8988T (cell line): ENCODE measurements at regions not wholly inside any gene's neighbourhood (a gene's known extent, or its start where the extent isn't known, plus 50 kb on each side); places are given as distances from the start of the nearest gene placed in this dataset.
"Not testable (repeated sequence)": the region's sequence is repeated elsewhere in the genome, so short reads cannot be mapped to it uniquely, and the experiment has no call there.

Experiments
- DNase-seq: peaks from one replicate; pipeline ENCODE4 v3.0.0; 2011

DNA sequence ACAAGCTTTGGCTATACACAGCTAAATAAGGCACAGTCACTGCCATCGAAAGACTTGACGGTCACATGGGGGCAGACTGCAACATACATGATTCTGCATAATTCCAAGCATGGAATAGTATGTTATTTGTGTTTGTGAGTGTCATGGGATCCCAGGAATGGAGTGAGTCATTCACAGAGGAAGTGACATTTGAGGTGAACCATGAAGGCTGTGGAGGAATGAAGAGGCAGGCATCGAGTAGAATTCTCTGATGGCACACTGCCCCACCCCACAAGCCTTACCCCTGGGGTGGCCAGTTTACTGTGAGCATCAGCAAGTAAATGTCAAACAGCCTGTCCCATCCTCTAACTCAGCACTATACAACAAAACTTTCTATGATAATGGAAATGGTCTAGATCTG lies 619.7 kb downstream of the MID1IP1 start:
- DNase-seq = no peak

DNA sequence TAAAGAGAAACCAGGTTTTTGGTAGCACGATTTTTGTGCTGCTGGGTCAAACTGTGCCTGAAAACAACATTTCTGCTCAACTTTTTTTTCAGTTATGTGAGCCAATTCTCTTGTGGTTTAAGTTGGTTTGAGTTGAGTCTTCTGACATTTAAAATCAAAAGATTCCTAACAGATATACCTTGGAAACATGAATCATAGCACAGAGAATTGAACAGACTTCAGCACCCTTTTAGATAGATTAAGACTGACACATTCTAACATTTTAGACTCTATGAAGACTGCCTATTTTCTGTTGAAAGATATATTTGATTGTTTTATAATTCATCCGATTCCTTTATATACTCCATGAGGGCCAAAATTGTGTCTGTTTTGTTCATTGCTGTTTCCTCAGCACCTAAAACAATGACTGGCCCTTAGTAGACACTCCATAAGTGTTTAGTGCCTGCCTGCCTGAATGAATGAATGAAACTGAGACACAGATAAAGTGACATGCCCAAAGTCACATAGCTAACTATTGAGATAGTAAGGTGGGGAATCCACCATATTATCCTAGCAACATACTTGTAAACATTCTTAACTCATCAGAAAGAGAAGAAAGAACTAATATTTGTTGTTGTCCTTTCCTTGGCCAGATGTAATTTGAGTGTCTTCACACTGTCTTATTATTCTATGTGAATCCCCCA lies 624.0 kb downstream of the MID1IP1 start:
- DNase-seq = no peak

DNA sequence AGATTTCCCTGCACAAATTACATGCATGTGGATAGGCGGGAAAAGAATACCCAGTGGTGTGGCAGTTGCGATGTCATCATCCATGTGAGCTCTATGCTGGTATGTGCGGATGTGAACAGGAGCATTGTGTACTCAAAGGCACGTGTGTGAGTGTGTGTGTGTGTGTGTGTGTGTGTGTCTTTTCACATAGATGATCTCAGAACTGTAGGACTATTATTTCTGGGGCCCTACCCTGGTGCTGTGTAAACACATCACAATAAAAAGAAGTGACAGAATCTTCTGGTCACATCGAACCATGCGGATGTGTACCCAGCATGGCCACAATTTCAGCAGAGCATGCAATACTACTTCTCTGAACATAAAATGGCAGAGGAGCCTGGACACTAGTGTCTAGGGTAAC lies 624.8 kb downstream of the MID1IP1 start:
- no peak for DNase-seq

DNA sequence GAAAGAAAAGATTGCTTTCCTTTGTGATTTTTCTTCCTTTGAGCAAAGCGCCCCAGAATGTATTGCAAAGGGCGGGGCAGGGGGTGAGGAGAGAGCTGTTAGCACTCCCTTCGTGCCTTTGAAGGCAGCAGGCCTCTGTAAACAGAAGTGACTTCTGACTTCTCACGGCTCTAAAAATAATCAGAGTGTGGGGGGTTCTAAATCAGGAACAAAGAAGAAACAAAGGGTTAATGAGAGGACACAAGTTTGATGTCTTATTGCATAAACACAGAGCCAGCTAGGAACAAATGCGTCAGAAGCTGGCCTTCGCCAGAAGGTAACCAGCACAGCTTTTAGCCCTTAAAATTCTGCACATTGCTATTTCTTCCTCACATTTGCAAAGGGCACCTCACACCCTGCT lies 626.2 kb downstream of the MID1IP1 start:
- DNase-seq = no peak

DNA sequence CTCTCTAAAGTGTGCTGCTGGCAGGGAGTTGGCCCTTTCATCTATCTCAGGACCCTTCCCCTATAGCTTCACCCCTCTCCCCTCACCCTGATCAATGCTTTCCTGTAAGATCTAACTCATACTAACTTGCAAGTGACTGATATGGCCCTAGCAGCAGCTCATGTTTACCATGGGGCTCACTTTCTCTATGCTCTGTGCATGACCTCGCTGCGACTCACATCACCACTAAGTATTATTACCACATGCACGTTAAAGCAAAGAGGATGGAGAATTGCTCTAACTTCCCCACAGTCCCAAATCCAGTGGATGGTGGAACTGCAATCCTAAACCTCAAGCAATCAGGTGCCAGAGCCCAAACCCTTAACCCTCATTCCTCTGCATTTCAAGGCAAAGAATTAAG lies 626.6 kb downstream of the MID1IP1 start:
- DNase-seq = no peak

DNA sequence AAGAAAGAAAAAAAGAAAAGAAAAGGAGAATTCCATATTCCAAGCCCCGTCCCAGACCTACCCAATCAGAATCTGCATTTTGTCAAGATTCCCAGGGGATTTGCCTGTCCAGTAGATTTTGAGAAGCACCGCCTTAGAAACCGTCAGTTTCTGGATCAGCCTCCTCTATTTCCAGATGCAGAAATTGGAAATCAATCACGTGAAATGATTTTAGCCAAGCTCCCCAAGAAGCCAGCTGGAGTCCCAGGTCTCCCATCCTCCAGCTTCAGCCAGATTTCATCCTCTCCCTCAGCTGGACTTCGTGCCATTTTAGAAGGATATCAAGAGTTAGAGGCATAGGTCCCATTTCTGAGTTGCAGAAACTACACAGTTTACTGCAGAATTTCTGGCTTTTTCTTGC lies 629.3 kb downstream of the MID1IP1 start:
- no peak for DNase-seq

DNA sequence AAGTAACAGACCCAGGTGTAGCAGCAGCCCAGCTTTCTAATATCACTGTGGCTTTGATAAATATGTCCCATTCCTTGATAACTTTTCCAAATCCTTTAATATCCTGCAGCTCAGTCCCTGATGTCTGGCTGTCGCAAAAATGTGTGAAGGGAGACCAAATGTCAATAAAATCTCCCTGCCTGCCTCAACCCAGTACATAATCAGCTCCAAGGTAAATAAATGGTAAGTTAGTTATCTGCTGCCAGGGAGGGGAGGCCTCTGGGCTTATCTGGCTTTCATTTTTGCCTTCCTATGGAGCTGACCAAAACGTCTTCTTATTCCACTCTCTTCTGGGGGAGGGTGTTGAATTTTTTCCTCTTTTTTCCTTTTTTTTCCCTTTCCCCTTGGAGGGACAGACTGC lies 630.6 kb downstream of the MID1IP1 start:
- no peak for DNase-seq

DNA sequence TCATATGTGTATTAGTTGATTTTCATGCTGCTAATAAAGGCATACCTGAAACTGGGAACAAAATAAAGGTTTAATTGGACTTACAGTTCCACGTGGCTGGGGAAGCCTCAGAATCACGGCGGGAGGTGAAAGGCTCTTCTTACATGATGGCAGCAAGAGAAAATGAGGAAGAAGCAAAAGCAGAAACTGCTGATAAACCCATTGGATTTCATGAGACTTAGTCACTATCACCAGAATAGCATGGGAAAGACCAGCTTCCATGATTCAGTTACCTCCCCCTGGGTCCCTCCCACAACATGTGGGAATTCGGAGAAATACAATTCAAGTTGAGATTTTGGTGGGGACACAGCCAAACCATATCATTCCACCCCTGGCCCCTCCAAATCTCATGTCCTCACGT lies 633.4 kb downstream of the MID1IP1 start:
- not testable (repeated sequence) for DNase-seq

DNA sequence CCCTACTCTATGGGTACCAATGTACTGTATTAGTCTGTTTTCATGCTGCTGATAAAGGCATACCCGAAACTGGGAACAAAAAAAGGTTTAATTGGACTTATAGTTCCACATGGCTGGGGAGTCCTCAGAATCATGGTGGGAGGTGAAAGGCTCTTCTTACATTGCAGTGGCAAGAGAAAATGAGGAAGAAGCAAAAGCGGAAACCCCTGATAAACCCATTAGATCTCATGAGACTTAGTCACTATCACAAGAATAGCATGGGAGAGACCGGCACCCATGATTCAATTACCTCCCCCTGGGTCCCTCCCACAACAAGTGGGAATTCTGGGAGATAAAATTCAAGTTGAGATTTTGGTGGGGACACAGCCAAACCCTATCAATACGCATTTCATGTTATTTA lies 635.3 kb downstream of the MID1IP1 start:
- not testable (repeated sequence) for DNase-seq

DNA sequence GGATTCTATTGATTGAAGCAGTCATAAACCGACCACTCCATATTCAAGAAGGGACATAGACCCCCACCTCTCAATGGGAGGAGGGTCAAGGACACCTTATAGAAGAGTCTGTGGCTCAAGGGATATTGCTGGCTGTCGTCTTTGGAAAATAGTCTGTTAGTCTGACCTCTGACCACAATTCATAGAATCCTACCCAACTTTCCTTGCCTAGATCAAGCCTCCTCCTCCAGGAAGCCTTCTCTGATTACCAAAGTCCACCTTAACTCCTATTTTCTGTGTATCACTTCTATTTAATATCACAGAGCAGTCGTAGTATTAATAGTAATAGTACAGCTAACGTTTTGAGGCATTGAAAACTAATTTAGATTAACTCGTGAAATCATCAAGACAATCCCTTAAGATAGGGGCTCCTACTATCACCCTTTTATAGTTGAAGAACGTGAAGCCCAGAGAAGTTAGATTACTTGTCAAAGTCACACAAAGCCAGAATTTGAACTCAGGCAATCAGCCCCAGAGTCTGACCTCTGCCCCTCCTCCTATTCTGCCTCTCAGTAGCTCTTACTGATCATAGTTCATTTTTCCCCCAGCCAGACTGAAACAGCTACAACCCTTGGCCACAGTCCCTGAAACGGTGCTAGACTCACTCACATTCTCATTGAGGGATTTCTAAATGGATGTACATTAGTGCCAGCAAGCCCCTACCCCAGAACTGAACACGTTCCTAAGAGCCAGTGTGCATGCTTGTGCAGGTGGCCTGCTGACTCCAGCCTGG lies 636.6 kb downstream of the MID1IP1 start:
- DNase-seq = no peak

DNA sequence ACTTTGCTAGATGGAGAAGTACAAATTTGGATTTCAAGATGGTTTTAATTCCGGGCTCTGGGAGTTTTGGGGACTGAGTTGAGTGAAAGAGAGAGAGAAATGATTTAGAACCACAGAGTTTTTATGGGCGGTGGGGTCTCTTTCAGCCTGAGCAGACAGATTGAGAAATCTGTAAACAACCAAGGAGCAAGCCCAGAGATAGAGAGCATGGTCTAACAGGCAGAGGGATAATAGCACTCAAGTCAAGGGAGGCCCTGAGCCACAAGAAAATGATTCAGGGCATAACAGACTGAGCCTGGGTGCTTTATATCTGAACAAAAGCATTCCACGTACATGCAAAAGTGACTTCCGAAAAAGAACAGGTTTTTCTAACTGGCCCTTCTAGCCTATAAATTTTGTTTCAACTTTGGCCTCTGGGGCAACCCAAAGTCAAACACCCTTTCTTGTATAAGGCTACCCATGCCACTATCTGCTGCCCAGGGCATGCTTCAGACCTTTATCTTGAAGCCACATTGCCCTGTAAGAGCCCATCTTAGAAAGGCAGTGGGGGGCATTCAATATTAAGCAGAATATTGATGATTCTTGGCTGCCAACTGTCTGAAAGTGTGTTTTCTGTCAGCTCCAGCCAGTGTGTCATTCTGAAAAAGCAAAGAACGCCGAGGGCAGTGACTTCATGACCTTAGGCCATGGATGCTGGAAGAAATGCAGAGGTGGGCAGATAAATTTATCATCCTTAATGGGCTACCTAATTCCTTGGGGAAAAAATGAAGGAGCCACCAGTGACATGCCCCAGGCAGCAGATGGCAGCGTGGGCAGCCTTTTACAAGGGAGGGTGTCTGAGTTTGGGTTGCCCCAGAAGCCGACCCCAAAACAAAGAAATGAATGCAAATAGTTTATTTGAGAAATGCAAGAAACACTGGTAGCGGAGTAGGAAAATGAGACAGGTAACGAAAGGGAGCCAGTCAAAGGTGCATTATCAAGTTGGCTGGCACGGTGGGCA lies 637.6 kb downstream of the MID1IP1 start:
- DNase-seq = no peak

DNA sequence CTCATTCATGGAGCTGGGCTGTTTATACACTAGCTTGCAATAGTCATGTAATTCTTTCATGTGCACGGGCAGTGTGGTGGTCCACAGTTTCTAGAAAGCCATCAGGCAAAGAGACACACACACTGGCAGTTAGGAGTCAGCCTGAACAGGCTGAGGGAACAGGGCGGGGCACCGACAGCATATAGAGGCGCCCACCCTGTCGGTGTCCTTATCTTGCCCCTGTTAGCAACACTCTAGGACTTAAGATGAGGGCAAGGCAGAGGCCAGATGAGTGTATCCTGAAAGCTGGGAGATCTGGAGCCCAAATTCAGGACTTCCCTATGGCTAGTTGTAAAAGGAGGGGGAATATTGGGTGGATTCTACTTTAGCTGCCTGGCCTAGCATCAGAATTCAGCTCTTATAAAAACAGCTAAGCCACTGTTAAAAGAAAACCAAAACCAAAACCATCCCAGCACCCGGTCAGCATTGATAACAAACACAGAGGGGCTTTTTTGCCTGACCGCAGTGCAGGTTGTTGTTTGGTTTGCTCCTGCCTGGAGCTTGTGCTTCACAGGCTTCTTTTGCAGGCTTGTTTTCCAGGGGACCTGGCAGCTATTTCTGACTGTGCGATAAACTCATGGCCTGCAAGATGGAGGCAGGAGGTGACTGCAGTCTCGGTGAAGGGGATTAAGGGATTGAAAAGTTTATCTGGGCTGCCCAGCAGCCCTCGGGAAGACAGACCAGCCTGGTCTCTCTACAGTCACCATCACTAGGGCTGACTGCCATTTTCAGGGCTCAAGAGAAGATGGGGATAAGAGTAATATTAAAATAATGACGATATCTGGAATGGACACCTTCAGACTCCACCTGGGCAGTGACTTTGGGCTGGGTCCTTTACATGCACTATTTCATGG lies 638.9 kb downstream of the MID1IP1 start:
- no peak for DNase-seq

DNA sequence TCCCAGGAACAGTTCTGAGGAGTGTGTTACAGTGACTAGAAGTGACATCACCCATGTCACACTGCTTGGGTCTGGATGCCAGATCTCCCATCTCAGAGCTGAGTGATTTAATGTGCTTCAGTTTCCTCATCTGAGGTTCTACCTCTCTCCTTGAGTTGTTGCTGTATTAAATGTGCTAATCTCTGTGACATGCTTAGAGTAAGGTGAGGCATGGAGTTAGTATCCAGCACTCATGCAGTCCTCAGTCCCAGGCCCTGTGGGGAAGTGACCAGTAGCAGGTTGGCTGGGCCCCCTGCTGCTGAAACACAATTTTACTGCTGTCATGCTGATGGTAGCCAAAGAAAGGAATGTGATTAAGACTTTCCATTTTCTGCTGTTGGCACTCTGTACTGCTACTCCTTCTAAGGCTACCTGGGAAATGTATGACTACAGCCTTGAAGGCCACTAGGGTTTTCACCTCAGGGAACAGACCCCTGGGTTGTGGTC lies 639.6 kb downstream of the MID1IP1 start:
- no peak for DNase-seq

DNA sequence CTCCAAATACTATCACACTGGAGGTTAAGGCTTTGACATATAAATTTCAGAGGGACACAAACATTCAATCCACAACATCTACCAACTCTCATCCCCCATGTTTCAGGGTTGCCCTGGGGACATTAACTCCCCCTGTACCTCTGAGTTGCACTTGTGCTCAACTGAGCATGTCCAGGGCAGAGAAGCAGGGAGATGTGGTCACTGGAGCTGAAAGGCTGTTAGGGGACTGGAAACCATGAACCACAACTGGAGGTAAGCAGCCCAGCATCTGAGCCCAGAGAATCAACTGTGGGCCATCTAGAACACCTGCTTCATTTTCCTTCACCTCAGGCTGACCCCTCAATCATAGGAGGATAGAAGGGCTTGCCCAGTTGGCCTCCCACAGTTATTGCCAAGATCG lies 641.1 kb downstream of the MID1IP1 start:
- no peak for DNase-seq

DNA sequence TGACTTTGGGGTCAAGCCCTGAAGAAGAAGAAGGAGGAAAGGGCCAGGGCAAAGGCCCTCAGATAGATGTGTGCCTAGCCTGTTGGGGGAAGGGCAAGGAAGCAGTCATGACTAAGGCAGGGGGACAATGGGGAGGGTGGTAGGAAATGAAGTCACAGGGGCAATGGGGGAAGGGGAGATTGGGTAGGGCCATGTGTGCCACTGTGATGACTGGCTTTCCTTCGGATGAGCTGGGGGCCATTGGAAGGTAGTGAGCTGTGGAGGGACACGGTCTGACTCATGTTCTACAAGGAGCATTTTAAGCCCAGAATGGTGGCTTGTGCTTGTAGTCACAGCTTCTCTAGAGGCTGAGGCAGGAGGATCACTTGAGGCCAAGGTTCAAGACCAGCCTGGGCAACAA lies 642.0 kb downstream of the MID1IP1 start:
- DNase-seq = no peak

DNA sequence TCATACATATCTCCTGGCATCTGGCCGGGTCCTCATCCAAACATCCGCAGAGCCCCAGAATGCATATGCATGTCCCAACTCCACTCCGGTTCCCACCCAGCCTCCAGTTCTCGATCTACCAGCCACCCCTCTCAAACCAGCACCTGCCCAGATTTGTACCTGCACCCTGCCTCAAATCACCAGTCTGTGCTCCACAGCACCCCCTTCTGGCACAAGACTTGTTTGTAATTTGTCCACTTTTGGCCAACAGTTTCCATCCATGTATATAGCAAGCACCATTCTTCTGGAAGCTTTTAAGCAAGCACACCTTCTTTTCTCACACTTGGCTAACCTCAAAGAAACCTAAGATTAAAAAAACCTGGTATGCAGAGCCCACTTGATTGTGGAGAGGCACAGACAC lies 644.1 kb downstream of the MID1IP1 start:
- no peak for DNase-seq

DNA sequence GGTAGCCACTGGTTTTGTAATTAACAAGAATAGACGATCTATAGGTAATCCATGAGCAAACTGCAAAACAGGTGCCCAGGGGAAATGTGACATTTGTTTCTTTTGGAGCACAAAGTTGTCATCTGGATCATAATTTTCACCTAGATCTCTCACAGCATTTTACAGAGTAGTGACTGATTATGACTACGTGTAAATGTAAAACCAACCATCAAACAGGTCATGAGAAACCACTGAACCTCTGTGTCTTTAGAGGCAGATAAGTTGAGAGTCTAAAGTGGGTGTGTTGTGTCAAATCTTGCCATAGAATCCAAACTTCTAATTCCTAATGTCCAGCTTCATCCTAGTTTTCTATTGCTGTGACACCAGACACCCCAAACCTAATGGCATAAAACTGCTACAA lies 648.1 kb downstream of the MID1IP1 start:
- DNase-seq = no peak

DNA sequence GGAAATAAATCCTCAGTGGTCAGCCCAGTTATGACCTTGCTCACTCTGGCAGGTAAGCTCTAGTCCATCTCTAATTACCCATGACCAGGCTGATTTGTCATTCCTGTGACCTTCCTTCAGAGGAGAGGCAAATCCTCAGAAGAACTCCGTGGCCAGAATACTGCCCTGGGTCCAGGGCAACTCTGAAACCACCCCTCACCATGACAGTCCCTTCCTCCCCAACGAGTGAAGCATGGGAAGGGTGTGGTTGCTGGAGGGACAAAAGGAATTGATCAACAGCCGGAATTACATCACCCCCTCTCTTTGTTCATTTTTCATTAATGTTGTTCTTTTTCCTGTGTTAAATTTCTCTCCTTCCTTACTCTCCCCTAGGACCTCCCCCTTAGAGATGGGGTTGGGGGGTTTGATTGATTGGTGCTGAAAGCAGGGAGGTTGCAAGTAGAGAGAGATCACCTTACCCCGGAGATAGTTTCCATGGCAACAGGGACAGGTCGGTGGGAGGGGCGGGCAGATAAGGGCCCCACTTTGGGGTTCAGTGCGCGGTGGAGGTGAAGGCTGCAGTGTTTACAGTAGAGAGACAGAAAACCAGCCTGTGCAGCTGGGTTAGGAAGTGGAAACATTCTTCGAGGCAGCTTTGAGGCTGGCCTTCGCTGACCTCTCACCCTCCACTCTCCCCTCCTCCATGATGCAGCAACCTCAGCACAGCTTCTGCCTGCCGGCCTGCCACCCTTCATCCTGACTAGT lies 647.4 kb downstream of the BCOR start:
- no peak for DNase-seq

DNA sequence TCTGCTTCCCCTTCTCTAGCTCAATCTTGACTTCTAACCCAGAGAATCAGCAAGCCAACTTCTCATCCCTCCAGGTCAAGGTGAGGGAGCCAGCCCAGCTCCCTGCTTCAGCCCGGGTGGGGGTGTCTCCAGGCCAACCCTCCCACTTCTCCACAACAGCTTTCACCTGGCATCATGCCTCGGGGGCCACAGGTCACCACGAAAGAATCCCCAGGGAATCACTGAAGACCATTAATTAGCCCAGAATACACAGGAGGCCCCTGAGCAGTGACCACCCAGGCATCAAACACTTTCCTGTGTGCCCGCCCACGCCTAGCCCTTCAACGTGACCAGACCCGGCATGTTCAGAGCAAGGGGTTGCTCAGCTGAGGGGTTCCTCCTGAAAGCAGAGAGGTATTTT lies 646.7 kb downstream of the BCOR start:
- no peak for DNase-seq

DNA sequence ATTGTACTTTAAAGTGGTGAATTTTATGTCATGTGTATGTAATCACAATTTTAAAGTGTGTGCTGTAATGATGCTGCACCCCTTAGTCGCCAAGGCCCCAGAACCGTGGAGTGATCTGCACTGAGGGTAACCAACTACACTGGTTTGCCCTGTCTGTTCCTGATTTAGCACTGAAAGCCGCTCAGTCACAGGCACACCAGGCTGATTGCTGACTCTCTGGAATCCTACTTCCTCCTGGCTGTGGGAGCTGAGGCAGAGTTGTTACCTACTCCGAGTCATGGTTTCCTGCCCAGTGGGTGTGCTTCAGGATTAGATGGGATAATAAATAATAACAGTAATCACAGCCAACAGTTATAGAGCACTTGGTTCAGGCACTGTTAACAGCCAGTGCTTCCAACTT lies 645.4 kb downstream of the BCOR start:
- no peak for DNase-seq

DNA sequence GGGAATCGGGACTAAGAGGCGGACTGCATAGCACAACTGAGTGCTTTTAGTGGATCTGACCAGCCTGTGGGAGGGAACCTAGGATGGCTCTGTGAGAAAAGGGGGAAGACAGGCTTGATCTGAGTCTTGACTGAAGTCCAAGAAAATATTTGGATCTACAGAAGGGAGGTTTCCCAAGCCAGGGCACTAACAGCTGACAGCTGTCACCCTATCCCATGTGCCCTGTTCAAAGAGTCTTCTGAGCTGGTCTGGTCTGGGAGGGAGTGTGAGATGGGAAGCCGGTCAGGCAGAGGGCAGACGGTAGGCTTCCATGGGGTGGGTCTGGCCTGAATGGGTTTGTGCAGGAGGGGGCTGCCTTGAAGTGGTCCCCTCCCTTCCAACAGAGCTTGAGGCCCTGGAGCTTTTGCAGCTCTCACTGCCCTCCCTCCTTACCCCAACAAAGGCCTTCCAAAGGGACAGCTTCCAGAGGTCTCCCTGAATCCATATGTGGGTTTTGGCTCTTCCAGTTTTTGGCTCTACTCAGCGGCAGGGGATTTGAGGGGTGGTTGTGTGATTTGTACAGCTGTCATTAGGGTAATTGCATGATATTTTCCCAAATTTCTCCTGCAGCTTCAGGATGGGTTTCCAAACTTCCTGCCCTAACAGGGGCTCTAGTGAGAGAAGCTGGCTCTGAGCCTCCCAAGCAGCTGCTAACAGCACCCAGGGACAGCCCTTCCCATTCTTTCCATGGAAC lies 643.7 kb downstream of the BCOR start:
- no peak for DNase-seq
